Stomach (tissue), 4 donors: ENCODE measurements at regions not wholly inside any gene's neighbourhood (a gene's known extent, or its start where the extent isn't known, plus 50 kb on each side); places are given as distances from the start of the nearest gene placed in this dataset.

Source experiments
- POLR2A ChIP-seq, 4 donors: fragments of 450-650 bp; IDR thresholded peaks; one replicate each; pipeline ENCODE4 v1.6.1; 2016; ENCODE audit warnings: antibody characterized with exemption in 4 of 4, control low read depth in 2 of 4, mild to moderate bottlenecking in 1 of 4, moderate library complexity in 1 of 4
- TF ChIP-seq, protein P1 (sequence below), 7 experiments: fragments of 450-650 bp in 4 of 7; fragments of 200-600 bp in 3 of 7; sonication (generic) in 3 of 7; IDR thresholded peaks; one replicate each; pipeline ENCODE4 v1.5.1; 2016 to 2019; ENCODE audit warnings: antibody characterized with exemption in 7 of 7, control low read depth in 2 of 7, mild to moderate bottlenecking in 1 of 7

DNA sequence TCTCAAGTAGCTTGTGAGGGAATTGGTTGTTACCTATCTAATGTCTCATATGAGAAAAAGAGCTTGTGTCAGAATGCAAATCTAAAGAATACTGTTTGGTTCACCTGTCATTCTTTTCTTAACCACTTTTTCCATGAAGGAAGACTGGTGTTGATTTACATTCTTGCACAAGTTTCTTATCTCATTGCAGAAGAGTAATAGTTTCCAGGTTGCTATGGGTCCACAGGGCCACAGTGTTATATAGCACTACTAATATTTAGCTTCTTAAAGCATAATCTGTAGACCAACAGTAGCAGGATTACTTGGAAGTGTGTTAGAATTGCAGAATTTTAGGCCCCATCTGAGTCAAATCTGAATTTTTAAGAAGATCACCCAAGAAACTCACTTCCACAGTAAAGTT lies 697.5 kb downstream of the GBE1 start:
- TF ChIP-seq, protein P1, sequence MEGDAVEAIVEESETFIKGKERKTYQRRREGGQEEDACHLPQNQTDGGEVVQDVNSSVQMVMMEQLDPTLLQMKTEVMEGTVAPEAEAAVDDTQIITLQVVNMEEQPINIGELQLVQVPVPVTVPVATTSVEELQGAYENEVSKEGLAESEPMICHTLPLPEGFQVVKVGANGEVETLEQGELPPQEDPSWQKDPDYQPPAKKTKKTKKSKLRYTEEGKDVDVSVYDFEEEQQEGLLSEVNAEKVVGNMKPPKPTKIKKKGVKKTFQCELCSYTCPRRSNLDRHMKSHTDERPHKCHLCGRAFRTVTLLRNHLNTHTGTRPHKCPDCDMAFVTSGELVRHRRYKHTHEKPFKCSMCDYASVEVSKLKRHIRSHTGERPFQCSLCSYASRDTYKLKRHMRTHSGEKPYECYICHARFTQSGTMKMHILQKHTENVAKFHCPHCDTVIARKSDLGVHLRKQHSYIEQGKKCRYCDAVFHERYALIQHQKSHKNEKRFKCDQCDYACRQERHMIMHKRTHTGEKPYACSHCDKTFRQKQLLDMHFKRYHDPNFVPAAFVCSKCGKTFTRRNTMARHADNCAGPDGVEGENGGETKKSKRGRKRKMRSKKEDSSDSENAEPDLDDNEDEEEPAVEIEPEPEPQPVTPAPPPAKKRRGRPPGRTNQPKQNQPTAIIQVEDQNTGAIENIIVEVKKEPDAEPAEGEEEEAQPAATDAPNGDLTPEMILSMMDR (IDR thresholded peaks at IDR 0.05): no peak
- no peak for TF ChIP-seq POLR2A (IDR thresholded peaks at IDR 0.05)
